IPS DF 6.9 (cell line): ENCODE measurements at regions not wholly inside any gene's neighbourhood (a gene's known extent, or its start where the extent isn't known, plus 50 kb on each side); places are given as distances from the start of the nearest gene placed in this dataset.
A peak's percentile ranks its signal among the peaks of the same experiment; 100 is the strongest.

ENCODE experiments used
- DNase-seq: peaks from one replicate; pipeline ENCODE4 v3.0.0-alpha.2; 2013; ENCODE audit warnings: low read depth, low spot score
- H3K27ac ChIP-seq: one replicate; pipeline ENCODE4 v1.5.1; 2013; ENCODE audit warnings: low read length, control low read depth
- H3K27me3 ChIP-seq: 2 replicates; pipeline ENCODE4 v1.6.1; 2013; ENCODE audit warnings: mild to moderate bottlenecking, low read length; ENCODE audit not compliant: control insufficient read depth, insufficient read depth
- H3K36me3 ChIP-seq: 2 replicates; pipeline ENCODE4 v1.6.1; 2013; ENCODE audit warnings: low read length; ENCODE audit not compliant: control insufficient read depth, insufficient read depth
- H3K4me1 ChIP-seq: 2 replicates; pipeline ENCODE4 v1.6.1; 2013; ENCODE audit warnings: low read length; ENCODE audit not compliant: control insufficient read depth, insufficient read depth
- H3K4me3 ChIP-seq: 2 replicates; pipeline ENCODE4 v1.5.1; 2013; ENCODE audit warnings: mild to moderate bottlenecking, low read length
- H3K9me3 ChIP-seq: 2 replicates; pipeline ENCODE4 v1.6.1; 2013; ENCODE audit warnings: low read length, inconsistent platforms; ENCODE audit not compliant: control insufficient read depth, insufficient read depth
- WGBS: extraction: QIAGEN DNeasy Blood & Tissue Kit; methylation state at CpG from one replicate; pipeline ENCODE4 v1.1.7; 2013; ENCODE audit warnings: mixed read lengths, missing lambda C conversion rate; ENCODE audit not compliant: insufficient read length, insufficient coverage; 5-methylcytosine and 5-hydroxymethylcytosine counted together

GRCh38 chr6:9627916-9628315, 787.0 kb downstream of the TFAP2A start:
- no peak overlapping the region for H3K4me3 ChIP-seq
- WGBS: no CpG with 5 or more reads among the region's 3 CpGs
- H3K4me1 ChIP-seq: no peaks in the 10 kb centered on the region
- no peaks in the 10 kb centered on the region for H3K27me3 ChIP-seq
- no peaks in the 10 kb centered on the region for H3K9me3 ChIP-seq
- H3K27ac ChIP-seq: no peak overlapping the region
- H3K36me3 ChIP-seq: no peaks in the 10 kb centered on the region
- no peak for DNase-seq

DNA sequence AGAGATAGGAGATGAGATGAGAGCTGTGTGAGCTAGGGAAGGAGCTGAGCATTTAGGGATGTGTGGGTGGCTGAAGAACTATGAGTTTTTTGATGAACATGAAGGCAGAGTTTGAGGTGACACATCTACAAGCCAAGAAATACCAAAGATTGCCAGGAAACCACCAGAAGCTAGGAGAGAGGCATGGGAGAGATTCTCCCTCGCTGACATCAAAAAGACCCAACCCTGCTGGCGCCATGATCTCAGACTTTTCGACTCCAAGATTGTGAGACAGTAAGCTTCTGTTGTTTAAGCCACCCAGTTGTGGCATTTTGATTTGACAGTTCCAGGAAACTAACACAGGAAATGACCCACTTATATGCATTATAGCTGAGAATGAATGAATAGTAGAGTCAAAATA, 790.9 kb downstream of the TFAP2A start:
- no peaks in the 10 kb centered on the region for H3K36me3 ChIP-seq
- H3K27me3 ChIP-seq: no peaks in the 10 kb centered on the region
- no peaks in the 10 kb centered on the region for H3K4me1 ChIP-seq
- no peaks in the 10 kb centered on the region for H3K9me3 ChIP-seq
- WGBS: no CpG with 5 or more reads among the region's 3 CpGs
- no peak for DNase-seq
- no peak overlapping the region for H3K4me3 ChIP-seq
- no peak overlapping the region for H3K27ac ChIP-seq

- H3K27ac ChIP-seq: no peak overlapping the region
- H3K4me3 ChIP-seq: no peak overlapping the region
- H3K36me3 ChIP-seq: no peaks in the 10 kb centered on the region
- no peaks in the 10 kb centered on the region for H3K9me3 ChIP-seq
- H3K4me1 ChIP-seq: no peaks in the 10 kb centered on the region
- H3K27me3 ChIP-seq: no peaks in the 10 kb centered on the region
- no CpG with 5 or more reads among the region's 8 CpGs for WGBS
- DNase-seq: no peak
These were observed 791.5 kb downstream of the TFAP2A start for GRCh38 chr6:9623228-9623832.

DNA sequence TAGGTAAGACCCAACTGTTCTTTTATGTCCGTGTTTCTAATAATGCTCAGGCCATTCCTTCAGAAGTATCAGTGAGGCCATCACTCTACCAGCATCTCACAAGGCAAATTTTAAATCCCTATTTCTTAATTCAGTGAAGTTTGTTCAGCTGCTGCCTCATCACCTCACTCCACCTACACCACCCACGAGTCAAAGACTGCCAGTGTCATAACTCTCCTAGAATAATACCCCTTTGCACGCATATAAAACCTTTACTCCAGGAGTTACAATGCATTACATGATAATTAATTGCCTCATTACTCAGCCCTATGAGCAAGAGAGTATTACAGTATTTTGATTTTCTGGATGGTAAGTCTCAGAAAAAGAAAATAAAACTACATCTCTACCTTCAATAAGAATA, 793.6 kb downstream of the TFAP2A start:
- no peaks in the 10 kb centered on the region for H3K9me3 ChIP-seq
- no peak overlapping the region for H3K27ac ChIP-seq
- no peak overlapping the region for H3K4me3 ChIP-seq
- H3K4me1 ChIP-seq: no peaks in the 10 kb centered on the region
- no CpG with 5 or more reads among the region's 3 CpGs for WGBS
- no peaks in the 10 kb centered on the region for H3K36me3 ChIP-seq
- no peaks in the 10 kb centered on the region for H3K27me3 ChIP-seq
- DNase-seq: no peak

DNA sequence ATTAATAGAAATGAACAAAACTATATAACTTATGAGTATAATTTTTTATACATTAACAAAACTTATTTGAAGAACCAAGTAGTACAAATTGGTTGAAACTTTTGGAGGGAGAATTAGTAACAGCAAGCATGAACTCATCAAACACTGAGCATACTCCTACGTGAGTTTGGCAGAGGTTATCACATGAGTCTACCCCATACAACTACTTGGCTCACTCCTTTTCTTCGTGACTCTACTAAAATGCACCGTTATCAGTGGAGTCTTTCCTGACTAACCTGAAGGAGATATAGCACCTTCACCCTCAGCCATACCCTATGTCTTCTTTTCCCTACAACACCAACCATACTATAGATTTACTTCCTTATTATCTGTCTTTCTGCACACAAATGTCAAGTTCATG, 794.2 kb downstream of the TFAP2A start:
- no CpG with 5 or more reads among the region's 3 CpGs for WGBS

DNA sequence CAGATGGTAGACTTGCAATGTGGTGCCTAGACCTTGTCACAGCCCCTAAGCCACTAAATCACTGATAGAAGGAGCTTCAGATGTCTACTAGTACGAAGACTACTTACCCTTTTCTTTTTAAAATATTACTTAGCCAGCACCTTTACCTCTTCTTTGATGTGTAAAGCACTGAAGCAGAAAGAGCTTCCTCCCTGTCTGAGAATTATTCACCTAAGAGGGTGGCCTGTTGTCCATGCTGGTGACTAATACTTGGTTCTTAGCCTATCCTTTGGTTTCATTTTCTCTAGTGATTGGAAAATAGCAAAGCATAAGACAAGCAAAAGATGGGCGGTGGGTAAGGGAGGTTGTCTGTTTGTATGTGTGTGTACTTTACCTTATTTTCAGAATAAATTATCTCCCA, 794.6 kb downstream of the TFAP2A start:
- WGBS: no CpG with 5 or more reads among the region's 2 CpGs
- Histone ChIP-seq H3K9me3 (no peaks in the 10 kb centered on the region), H3K4me1 (no peaks in the 10 kb centered on the region), H3K27ac (no peak overlapping the region), H3K4me3 (no peak overlapping the region), H3K36me3 (no peaks in the 10 kb centered on the region), H3K27me3 (no peaks in the 10 kb centered on the region)
- DNase-seq: no peak

More for the DNA sequence above, 794.2 kb downstream of the TFAP2A start:
- no peak overlapping the region for H3K27ac ChIP-seq
- H3K27me3 ChIP-seq: no peaks in the 10 kb centered on the region
- no peaks in the 10 kb centered on the region for H3K9me3 ChIP-seq
- no peak for DNase-seq
- no peaks in the 10 kb centered on the region for H3K36me3 ChIP-seq
- no peaks in the 10 kb centered on the region for H3K4me1 ChIP-seq
- H3K4me3 ChIP-seq: no peak overlapping the region

DNA sequence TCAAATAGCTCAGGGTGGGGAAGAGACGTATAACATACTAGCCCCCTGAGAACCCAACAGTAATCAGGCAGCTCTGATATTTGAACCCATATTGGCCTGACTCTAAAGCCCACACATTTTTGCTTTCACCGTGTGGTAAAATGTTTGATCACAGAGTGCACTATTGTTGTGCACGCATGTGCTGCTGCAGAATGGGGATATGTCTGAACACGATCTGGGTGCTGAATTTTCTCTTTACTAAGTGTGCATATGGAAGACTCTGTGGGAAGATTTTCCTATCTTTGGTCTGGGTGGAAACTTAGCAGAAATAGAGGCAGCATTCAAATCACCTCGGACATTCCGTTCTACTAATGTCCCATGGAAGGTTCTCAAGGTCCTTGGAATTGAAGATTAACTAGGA, 800.1 kb downstream of the TFAP2A start:
- H3K4me1 ChIP-seq: no peaks in the 10 kb centered on the region
- no peaks in the 10 kb centered on the region for H3K9me3 ChIP-seq
- DNase-seq: no peak
- no peak overlapping the region for H3K27ac ChIP-seq
- H3K27me3 ChIP-seq: no peaks in the 10 kb centered on the region
- H3K4me3 ChIP-seq: no peak overlapping the region
- H3K36me3 ChIP-seq: no peaks in the 10 kb centered on the region
- no CpG with 5 or more reads among the region's 6 CpGs for WGBS

- Histone ChIP-seq H3K4me3 (no peak overlapping the region), H3K4me1 (no peaks in the 10 kb centered on the region), H3K27ac (no peak overlapping the region), H3K9me3 (no peaks in the 10 kb centered on the region), H3K27me3 (no peaks in the 10 kb centered on the region), H3K36me3 (no peaks in the 10 kb centered on the region)
- no peak for DNase-seq
- WGBS: no CpG with 5 or more reads among the region's 2 CpGs
These were observed 802.4 kb downstream of the TFAP2A start for GRCh38 chr6:9612489-9612888.

DNA sequence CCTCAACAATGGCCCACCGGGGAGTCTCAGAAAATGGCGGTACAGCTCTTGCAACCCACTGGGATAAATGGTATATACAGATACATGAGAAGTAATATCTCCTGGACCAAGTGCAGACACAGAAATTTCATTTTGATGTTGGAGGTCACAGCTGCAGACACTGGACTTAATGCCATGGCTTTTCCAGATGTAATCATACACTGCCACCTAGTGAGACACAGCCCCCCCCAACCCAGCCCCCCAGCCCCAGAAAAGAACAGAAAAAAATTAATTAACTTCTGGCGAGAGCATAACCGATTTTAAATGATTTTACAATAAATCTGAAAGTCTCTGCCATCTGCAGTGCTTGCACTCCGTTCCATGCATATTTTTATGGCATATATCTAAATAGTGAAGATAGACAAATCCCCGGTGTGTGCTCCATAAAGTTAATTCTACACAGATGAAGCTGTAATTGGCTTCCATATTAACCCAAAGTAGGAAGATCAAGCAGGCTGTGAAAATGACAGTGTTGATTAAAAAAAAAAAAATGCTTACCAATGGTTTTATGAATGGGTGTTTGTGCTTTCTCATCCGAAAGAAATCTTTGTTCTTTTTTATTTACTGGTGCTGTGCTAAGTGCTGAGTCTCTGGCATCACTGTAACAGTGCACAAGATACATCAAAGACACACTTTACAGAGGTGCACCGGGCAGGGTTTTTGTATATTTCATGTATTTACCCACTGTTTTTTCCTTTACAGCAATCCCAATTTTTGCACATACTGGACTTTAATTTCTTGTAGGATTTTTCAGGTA, 804.1 kb downstream of the TFAP2A start:
- Histone ChIP-seq H3K27me3 (no peaks in the 10 kb centered on the region), H3K4me3 (no peak overlapping the region), H3K27ac (no peak overlapping the region), H3K36me3 (no peaks in the 10 kb centered on the region), H3K9me3 (no peaks in the 10 kb centered on the region), H3K4me1 (no peaks in the 10 kb centered on the region)
- no CpG with 5 or more reads among the region's 8 CpGs for WGBS
- DNase-seq: no peak

GRCh38 chr6:9606435-9607134, 808.3 kb downstream of the TFAP2A start:
- Histone ChIP-seq H3K36me3 (no peaks in the 10 kb centered on the region), H3K27ac (no peak overlapping the region), H3K4me3 (no peak overlapping the region), H3K27me3 (no peaks in the 10 kb centered on the region), H3K9me3 (no peaks in the 10 kb centered on the region), H3K4me1 (no peaks in the 10 kb centered on the region)
- WGBS: no CpG with 5 or more reads among the region's 14 CpGs
- DNase-seq: peak; percentile 16
